ENCODE measurements at regions not wholly inside any gene's neighbourhood (a gene's known extent, or its start where the extent isn't known, plus 50 kb on each side); places are given as distances from the start of the nearest gene placed in this dataset.

DNA sequence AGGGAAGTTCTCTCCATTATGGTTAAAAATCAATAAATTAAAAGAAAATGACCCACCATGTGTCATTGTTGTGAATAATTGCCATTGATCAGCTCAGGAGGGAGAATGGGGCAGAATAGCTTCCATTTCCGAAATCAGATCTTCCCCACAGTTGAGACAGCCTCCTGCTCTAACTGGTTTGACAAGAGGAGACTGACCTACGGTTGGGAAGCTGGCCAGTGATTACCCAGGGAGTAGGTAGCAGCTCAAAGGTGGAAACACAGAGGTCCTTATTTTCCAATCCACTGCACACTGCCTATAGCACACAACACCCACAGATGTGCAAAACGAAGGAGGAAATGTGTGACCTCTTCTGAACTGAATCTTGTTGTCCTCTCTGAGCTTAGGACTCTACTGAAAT, 69.0 kb upstream of the DAPK1 start:
- Histone ChIP-seq H3K4me3 (no peak overlapping the region), H3K4me1 (peaks cover 0 to 10% (median 5%) of the 10 kb centered on the region in 4 donors), H3K27ac (no peak overlapping the region), H3K9me3 (peaks cover 0 to 20% (median 9%) of the 10 kb centered on the region in 4 donors), H3K27me3 (no peaks in the 10 kb centered on the region), H3K36me3 (no peaks in the 10 kb centered on the region)
- 14 to 40% (median 30%) methylated on average over 3 of the region's 3 CpGs for WGBS, 5 donors
- peak; percentile 58 to 78 for DNase-seq
- intact Hi-C loops (cut with DNase I; ENCODE audit: low total_unique reads) = no loop called here
- no peak for TF ChIP-seq EP300 (IDR thresholded peaks at IDR 0.05)
- peak in 1 of 3 donors; percentile 37 for TF ChIP-seq POLR2AphosphoS5 (IDR thresholded peaks at IDR 0.05)

DNA sequence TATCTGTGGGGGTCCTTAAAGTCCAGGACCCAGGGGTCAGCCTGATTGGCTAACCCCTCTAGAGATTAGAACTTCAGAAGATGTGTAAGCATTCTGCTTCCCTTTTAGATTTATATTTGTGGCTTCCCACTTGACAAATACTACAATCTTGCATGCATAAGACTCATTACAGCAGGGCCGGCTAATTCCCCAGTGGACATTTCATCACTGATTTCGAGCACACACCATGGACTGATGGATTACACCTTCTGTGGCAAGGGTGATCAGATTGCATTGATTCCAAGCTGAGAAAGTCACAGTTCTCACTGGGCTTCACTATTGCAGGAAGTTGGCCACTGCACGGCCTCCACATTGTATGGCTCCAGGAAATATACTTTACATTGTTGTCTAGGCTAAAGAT, 65.8 kb upstream of the DAPK1 start:
- Histone ChIP-seq H3K36me3 (no peaks in the 10 kb centered on the region), H3K9me3 (no peaks in the 10 kb centered on the region), H3K27ac (no peak overlapping the region), H3K4me1 (peaks cover 0 to 10% (median 5%) of the 10 kb centered on the region in 4 donors), H3K4me3 (no peak overlapping the region), H3K27me3 (no peaks in the 10 kb centered on the region)
- no peak for DNase-seq
- intact Hi-C loops (cut with DNase I; ENCODE audit: low total_unique reads) = no loop called here
- TF ChIP-seq, protein P1, sequence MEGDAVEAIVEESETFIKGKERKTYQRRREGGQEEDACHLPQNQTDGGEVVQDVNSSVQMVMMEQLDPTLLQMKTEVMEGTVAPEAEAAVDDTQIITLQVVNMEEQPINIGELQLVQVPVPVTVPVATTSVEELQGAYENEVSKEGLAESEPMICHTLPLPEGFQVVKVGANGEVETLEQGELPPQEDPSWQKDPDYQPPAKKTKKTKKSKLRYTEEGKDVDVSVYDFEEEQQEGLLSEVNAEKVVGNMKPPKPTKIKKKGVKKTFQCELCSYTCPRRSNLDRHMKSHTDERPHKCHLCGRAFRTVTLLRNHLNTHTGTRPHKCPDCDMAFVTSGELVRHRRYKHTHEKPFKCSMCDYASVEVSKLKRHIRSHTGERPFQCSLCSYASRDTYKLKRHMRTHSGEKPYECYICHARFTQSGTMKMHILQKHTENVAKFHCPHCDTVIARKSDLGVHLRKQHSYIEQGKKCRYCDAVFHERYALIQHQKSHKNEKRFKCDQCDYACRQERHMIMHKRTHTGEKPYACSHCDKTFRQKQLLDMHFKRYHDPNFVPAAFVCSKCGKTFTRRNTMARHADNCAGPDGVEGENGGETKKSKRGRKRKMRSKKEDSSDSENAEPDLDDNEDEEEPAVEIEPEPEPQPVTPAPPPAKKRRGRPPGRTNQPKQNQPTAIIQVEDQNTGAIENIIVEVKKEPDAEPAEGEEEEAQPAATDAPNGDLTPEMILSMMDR (IDR thresholded peaks at IDR 0.05) = no peak
- TF ChIP-seq POLR2AphosphoS5 (IDR thresholded peaks at IDR 0.05) (no peak), EP300 (IDR thresholded peaks at IDR 0.05) (no peak), POLR2A (IDR thresholded peaks at IDR 0.05) (no peak)
- WGBS, 5 donors = 69 to 87% (median 84%) methylated on average over 3 of the region's 3 CpGs

DNA sequence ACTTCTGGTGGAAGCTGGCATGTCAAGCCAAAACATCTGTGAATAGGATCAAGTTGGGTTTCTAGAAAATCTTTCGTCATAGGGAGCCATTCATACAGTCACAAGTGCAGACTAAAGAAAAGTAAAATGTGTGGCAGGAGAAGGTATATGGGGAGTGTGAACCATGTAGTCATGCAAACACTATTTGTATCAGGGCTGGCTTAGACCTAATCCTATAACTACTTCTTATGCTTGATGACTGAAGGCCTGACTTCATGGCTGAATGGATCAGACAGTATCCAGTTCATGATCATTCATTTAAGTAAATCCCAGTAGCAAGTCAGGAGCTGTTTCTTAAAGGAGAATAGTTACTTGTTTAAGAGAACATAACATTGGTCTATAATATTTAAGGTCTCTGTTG, 63.8 kb upstream of the DAPK1 start:
- no peak overlapping the region for H3K4me3 ChIP-seq
- WGBS, 5 donors = 88 to 100% (median 93%) methylated on average over 1 of the region's 1 CpG
- H3K36me3 ChIP-seq = no peaks in the 10 kb centered on the region
- no peak for DNase-seq
- TF ChIP-seq, protein P1 (IDR thresholded peaks at IDR 0.05) = no peak
- TF ChIP-seq POLR2AphosphoS5 (IDR thresholded peaks at IDR 0.05) = no peak
- no peak for TF ChIP-seq POLR2A (IDR thresholded peaks at IDR 0.05)
- no peak for TF ChIP-seq EP300 (IDR thresholded peaks at IDR 0.05)
- H3K27ac ChIP-seq = no peak overlapping the region
- H3K27me3 ChIP-seq = no peaks in the 10 kb centered on the region
- intact Hi-C loops (cut with DNase I; ENCODE audit: low total_unique reads) = no loop called here
- peaks cover 0 to 2% (median under 1%) of the 10 kb centered on the region in 4 donors for H3K4me1 ChIP-seq
- no peaks in the 10 kb centered on the region for H3K9me3 ChIP-seq

DNA sequence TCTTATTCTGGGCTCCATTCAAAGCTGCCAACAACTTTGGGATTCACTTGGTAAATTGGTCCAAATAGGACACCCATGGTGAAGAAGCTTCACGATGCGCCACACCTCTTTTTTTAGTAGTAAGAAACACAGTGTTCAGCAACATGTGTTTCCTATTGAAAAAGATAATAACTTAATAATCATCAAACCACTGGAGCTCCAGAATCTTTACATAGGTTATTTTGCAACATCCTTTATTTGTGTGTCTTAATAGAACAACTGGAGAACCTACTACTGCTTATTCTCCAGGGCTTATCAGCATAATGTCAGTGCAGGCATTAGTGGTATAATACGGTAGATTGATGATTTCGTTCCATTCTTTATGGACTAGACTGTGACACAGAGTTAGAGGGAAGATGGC, 63.3 kb upstream of the DAPK1 start:
- Histone ChIP-seq H3K4me1 (no peaks in the 10 kb centered on the region), H3K9me3 (no peaks in the 10 kb centered on the region), H3K36me3 (no peaks in the 10 kb centered on the region), H3K27me3 (no peaks in the 10 kb centered on the region), H3K4me3 (no peak overlapping the region), H3K27ac (no peak overlapping the region)
- TF ChIP-seq POLR2A (IDR thresholded peaks at IDR 0.05) (no peak), POLR2AphosphoS5 (IDR thresholded peaks at IDR 0.05) (no peak)
- WGBS, 5 donors = 87 to 95% (median 93%) methylated on average over 4 of the region's 4 CpGs
- no peak for DNase-seq
- intact Hi-C loops (cut with DNase I; ENCODE audit: low total_unique reads) = no loop called here

DNA sequence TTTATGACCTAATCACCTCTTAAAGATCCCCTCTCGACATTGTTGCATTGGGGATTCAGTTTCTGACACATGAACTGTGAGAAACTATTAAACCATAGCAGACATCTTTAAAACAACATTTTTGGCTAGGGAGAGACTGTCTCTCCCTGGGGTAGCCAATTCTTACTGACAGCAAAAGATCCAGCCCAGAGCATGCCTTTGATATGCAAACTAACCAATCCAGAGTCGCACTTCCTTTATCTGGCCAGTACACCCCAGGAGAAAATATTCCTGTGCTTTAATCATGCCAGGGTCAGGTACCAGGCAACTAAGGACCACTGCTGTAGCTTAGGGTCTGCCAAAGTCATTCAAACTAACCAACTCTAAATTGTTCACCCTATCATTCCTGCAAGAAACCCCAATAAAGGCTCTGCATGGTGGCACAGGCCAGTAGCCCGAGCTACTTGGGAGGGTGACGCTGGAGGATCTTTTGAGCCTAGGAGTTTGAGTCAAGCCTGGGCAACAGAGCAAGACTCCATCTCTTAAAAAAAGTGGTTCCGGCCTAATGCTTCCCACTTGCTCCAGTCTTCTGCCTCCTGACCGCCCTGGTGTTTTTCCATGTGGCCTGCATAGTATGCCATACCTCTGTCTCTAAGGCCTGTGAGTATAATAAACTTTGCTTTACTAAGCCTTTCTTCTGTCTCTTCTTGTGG, 62.3 kb upstream of the DAPK1 start:
- Histone ChIP-seq H3K4me1 (no peaks in the 10 kb centered on the region), H3K27me3 (no peaks in the 10 kb centered on the region), H3K27ac (no peak overlapping the region), H3K4me3 (no peak overlapping the region), H3K36me3 (no peaks in the 10 kb centered on the region), H3K9me3 (no peaks in the 10 kb centered on the region)
- WGBS, 5 donors = 68 to 81% (median 71%) methylated on average over 6 of the region's 6 CpGs
- TF ChIP-seq EP300 (IDR thresholded peaks at IDR 0.05) = no peak
- TF ChIP-seq POLR2AphosphoS5 (IDR thresholded peaks at IDR 0.05) = no peak
- TF ChIP-seq, protein P1 (IDR thresholded peaks at IDR 0.05) = no peak
- intact Hi-C loops (cut with DNase I; ENCODE audit: low total_unique reads) = no loop called here
- DNase-seq = no peak

Data from stomach (tissue), 8 donors.